Transverse colon (tissue), 4 donors: ENCODE measurements at regions not wholly inside any gene's neighbourhood (a gene's known extent, or its start where the extent isn't known, plus 50 kb on each side); places are given as distances from the start of the nearest gene placed in this dataset.

Experiments used
- DNase-seq: peaks from one replicate; pipeline ENCODE4 v3.0.0-alpha.2; 2019
- H3K27ac ChIP-seq, 4 donors: fragments of 200-600 bp; sonication (generic); 2 replicates each; pipeline ENCODE4 v1.5.1; 2016 to 2018; ENCODE audit warnings: inconsistent platforms in 4 of 4
- H3K27me3 ChIP-seq: fragments of 200-600 bp; sonication (generic); 2 replicates; pipeline ENCODE4 v1.5.1; 2017; ENCODE audit warnings: inconsistent platforms
- H3K36me3 ChIP-seq, 4 donors: fragments of 200-600 bp; sonication (generic); 2 replicates each; pipeline ENCODE4 v1.5.1; 2017 to 2019; ENCODE audit warnings: inconsistent platforms in 4 of 4
- H3K4me1 ChIP-seq, 4 donors: fragments of 200-600 bp; sonication (generic); 2 replicates each; pipeline ENCODE4 v1.5.1; 2017 to 2020; ENCODE audit warnings: inconsistent platforms in 4 of 4
- H3K4me3 ChIP-seq, 4 donors: fragments of 200-600 bp; sonication (generic); 1 replicate in 1 of 4; 2 replicates in 3 of 4; pipeline versions ENCODE4 v1.5.1 to v1.6.1; 2017 to 2019; ENCODE audit warnings: inconsistent platforms in 4 of 4
- H3K9me3 ChIP-seq, 2 donors: fragments of 200-600 bp; sonication (generic); 2 replicates each; pipeline ENCODE4 v1.5.1; 2017 to 2019; ENCODE audit warnings: inconsistent platforms in 2 of 2
- CTCF ChIP-seq, 5 experiments: fragments of 200-600 bp in 3 of 5; fragments of 450-650 bp in 2 of 5; sonication (generic) in 3 of 5; IDR thresholded peaks; 1 replicate in 2 of 5; 2 replicates in 3 of 5; pipeline ENCODE4 v1.5.1; 2016 to 2017; ENCODE audit warnings: antibody characterized with exemption in 5 of 5, inconsistent platforms in 3 of 5, mild to moderate bottlenecking in 2 of 5, moderate library complexity in 1 of 5
- EP300 ChIP-seq: sonication (generic); formaldehyde crosslinking; IDR thresholded peaks from one replicate; pipeline ENCODE4 v1.6.1; 2017; ENCODE audit warnings: antibody characterized with exemption, low read depth
- POLR2A ChIP-seq: fragments of 450-650 bp; IDR thresholded peaks from one replicate; pipeline ENCODE4 v1.6.1; 2016; ENCODE audit warnings: antibody characterized with exemption, mild to moderate bottlenecking, moderate library complexity
- POLR2AphosphoS5 ChIP-seq, 3 donors: sonication (generic); formaldehyde crosslinking; IDR thresholded peaks; one replicate each; pipeline ENCODE4 v1.6.1; 2016; ENCODE audit warnings: antibody characterized with exemption in 3 of 3
- WGBS, 2 donors: methylation state at CpG; one replicate each; pipeline ENCODE4 v1.1.5; 2018; ENCODE audit warnings: low coverage in 1 of 2; 5-methylcytosine and 5-hydroxymethylcytosine counted together
- in situ Hi-C, 4 donors: fragments of 200-750 bp; cut with MboI; loops; one replicate each; pipeline versions ENCODE4 v1.15.0 to v1.15.1; 2017; ENCODE audit warnings: low sequenced_read_pairs in 3 of 4, low pct_ligation_motif_present in 1 of 4, low pct_unique_long_range_greater_than_20kb in 1 of 4
- intact Hi-C: fragments of 100-400 bp; cut with DNase I; formaldehyde crosslinking; loops from one replicate; pipeline ENCODE4 v1.15.1; 2023; ENCODE audit warnings: low total_unique reads

- peaks cover 23 to 25% of the 10 kb centered on the region in 2 donors for H3K9me3 ChIP-seq
- no peak for DNase-seq
- 66 to 67% methylated on average over 6 of the region's 6 CpGs for WGBS, 2 donors
- in situ Hi-C loops, result no loop called here
- no peak overlapping the region for H3K4me3 ChIP-seq
- no peak overlapping the region for H3K27ac ChIP-seq
- H3K4me1 ChIP-seq, result no peaks in the 10 kb centered on the region
- H3K36me3 ChIP-seq, result no peaks in the 10 kb centered on the region
- intact Hi-C loops, result no loop called here
- no peaks in the 10 kb centered on the region for H3K27me3 ChIP-seq
- TF ChIP-seq EP300 (no peak), POLR2AphosphoS5 (IDR thresholded peaks at IDR 0.05) (no peak)
Observed at GRCh38 chr21:9758141-9758540, 763.2 kb upstream of the TPTE start.

GRCh38 chr21:9758888-9759287 is 762.5 kb upstream of the TPTE start:
- no peak overlapping the region for H3K27ac ChIP-seq
- in situ Hi-C loops (no loop called here), intact Hi-C loops (no loop called here)
- peaks cover 30 to 31% of the 10 kb centered on the region in 2 donors for H3K9me3 ChIP-seq
- H3K27me3 ChIP-seq, result no peaks in the 10 kb centered on the region
- no peak for DNase-seq
- H3K4me3 ChIP-seq, result no peak overlapping the region
- no peaks in the 10 kb centered on the region for H3K36me3 ChIP-seq
- H3K4me1 ChIP-seq, result no peaks in the 10 kb centered on the region
- TF ChIP-seq EP300 (no peak), POLR2AphosphoS5 (IDR thresholded peaks at IDR 0.05) (no peak), CTCF (IDR thresholded peaks at IDR 0.05) (no peak), POLR2A (no peak)
- WGBS, 2 donors, result 62 to 65% methylated on average over 6 of the region's 6 CpGs

GRCh38 chr21:9759972-9760371 is 761.4 kb upstream of the TPTE start:
- TF ChIP-seq POLR2AphosphoS5 (IDR thresholded peaks at IDR 0.05) (no peak), CTCF (IDR thresholded peaks at IDR 0.05) (no peak), POLR2A (no peak), EP300 (no peak)
- intact Hi-C loops (no loop called here), in situ Hi-C loops (no loop called here)
- H3K4me3 ChIP-seq, result no peak overlapping the region
- no peaks in the 10 kb centered on the region for H3K27me3 ChIP-seq
- no peak overlapping the region for H3K27ac ChIP-seq
- H3K36me3 ChIP-seq, result no peaks in the 10 kb centered on the region
- no peaks in the 10 kb centered on the region for H3K4me1 ChIP-seq
- WGBS, 2 donors, result 83 to 84% methylated on average over 9 of the region's 9 CpGs
- DNase-seq, result no peak
- H3K9me3 ChIP-seq, result peaks cover 35% of the 10 kb centered on the region in 2 donors

- Histone ChIP-seq H3K4me3 (no peak overlapping the region), H3K9me3 (peaks cover 35% of the 10 kb centered on the region in 2 donors), H3K27me3 (no peaks in the 10 kb centered on the region), H3K27ac (no peak overlapping the region), H3K36me3 (no peaks in the 10 kb centered on the region), H3K4me1 (no peaks in the 10 kb centered on the region)
- intact Hi-C loops (no loop called here), in situ Hi-C loops (no loop called here)
- WGBS, 2 donors, result 63 to 67% methylated on average over 5 of the region's 5 CpGs
- TF ChIP-seq POLR2A, result no peak
- no peak for TF ChIP-seq POLR2AphosphoS5 (IDR thresholded peaks at IDR 0.05)
- TF ChIP-seq EP300, result no peak
- no peak for TF ChIP-seq CTCF (IDR thresholded peaks at IDR 0.05)
- no peak for DNase-seq
Observed at GRCh38 chr21:9760398-9761074, 760.8 kb upstream of the TPTE start.

- H3K9me3 ChIP-seq, result peaks cover 41 to 42% of the 10 kb centered on the region in 2 donors
- no peaks in the 10 kb centered on the region for H3K4me1 ChIP-seq
- 72 to 74% methylated on average over 3 of the region's 3 CpGs for WGBS, 2 donors
- H3K27me3 ChIP-seq, result no peaks in the 10 kb centered on the region
- TF ChIP-seq CTCF (IDR thresholded peaks at IDR 0.05) (no peak), POLR2AphosphoS5 (IDR thresholded peaks at IDR 0.05) (no peak), EP300 (no peak), POLR2A (no peak)
- no peak overlapping the region for H3K4me3 ChIP-seq
- intact Hi-C loops, result no loop called here
- H3K27ac ChIP-seq, result no peak overlapping the region
- in situ Hi-C loops, result no loop called here
- DNase-seq, result no peak
- no peaks in the 10 kb centered on the region for H3K36me3 ChIP-seq
Observed at GRCh38 chr21:9763306-9763705, 758.1 kb upstream of the TPTE start.
